Coronary artery (tissue), 2 donors: ENCODE measurements at regions not wholly inside any gene's neighbourhood (a gene's known extent, or its start where the extent isn't known, plus 50 kb on each side); places are given as distances from the start of the nearest gene placed in this dataset.

ENCODE experiments used
- DNase-seq: peaks from one replicate; pipeline ENCODE4 v3.0.0-alpha.2; 2017; ENCODE audit warnings: low spot score
- H3K27ac ChIP-seq, 2 donors: fragments of 200-600 bp; sonication (generic); one replicate each; pipeline ENCODE4 v1.5.1; 2016 to 2019
- H3K4me3 ChIP-seq: fragments of 200-600 bp; sonication (generic); 2 replicates; pipeline ENCODE4 v1.5.1; 2016; ENCODE audit warnings: mild to moderate bottlenecking, moderate library complexity
- TF ChIP-seq, protein P1 (sequence below): fragments of 200-600 bp; sonication (generic); IDR thresholded peaks from one replicate; pipeline ENCODE4 v1.5.1; 2019; ENCODE audit warnings: antibody characterized with exemption

DNA sequence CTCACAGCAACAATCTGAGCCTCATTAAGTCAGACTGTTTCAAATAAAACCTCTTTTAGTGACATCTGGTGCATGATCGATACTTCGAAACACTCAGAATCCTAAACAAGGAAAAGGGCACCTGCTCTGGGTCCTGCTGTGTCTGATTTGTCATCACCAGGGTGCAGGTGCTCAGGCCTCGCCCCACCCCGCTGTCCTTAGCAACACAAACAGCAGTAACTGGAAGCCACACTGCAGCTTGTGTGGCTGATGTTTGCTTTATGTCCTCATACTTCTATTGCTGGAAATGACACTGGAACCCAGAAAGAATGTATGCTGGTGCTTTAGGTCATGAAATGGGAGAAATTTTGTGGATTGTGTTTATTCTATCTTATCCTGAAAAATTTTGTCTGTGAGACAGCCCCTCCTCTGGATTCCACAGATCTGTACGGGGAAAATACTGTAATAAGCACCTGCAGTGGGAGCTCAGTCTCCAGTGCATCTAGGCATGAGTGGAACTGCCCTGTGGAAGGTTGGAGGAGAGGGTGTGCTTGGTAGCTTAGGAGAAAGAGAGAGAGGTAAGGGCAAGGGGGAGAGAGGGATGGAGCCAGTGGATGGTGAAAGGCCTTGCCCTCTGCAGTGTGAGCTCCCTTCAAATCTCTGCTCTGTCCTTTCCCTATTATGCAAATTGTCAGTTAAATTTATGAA, 284.2 kb downstream of the SMARCA2 start:
- DNase-seq = no peak
- TF ChIP-seq, protein P1, sequence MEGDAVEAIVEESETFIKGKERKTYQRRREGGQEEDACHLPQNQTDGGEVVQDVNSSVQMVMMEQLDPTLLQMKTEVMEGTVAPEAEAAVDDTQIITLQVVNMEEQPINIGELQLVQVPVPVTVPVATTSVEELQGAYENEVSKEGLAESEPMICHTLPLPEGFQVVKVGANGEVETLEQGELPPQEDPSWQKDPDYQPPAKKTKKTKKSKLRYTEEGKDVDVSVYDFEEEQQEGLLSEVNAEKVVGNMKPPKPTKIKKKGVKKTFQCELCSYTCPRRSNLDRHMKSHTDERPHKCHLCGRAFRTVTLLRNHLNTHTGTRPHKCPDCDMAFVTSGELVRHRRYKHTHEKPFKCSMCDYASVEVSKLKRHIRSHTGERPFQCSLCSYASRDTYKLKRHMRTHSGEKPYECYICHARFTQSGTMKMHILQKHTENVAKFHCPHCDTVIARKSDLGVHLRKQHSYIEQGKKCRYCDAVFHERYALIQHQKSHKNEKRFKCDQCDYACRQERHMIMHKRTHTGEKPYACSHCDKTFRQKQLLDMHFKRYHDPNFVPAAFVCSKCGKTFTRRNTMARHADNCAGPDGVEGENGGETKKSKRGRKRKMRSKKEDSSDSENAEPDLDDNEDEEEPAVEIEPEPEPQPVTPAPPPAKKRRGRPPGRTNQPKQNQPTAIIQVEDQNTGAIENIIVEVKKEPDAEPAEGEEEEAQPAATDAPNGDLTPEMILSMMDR = no peak
- Histone ChIP-seq H3K4me3 (no peak overlapping the region), H3K27ac (no peak overlapping the region)

DNA sequence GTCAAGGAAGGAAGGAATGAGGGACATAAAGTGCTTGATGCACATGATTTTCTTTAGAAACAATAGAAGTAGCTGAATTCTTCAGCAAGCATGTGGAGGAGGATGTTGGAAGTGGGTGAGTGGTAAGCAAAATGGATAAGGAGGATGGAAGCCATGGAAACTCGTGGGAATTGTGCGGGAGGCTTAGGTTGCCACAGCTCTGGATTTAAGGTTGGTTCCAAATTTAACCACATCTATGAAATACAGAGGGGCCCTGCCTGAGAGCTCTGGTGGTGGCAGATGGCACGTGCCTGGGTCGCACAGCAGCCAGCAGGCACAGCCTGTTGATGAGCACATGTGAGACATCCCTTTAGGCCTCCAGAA, 284.7 kb downstream of the SMARCA2 start:
- H3K27ac ChIP-seq = no peak overlapping the region
- TF ChIP-seq, protein P1 = no peak
- no peak for DNase-seq
- H3K4me3 ChIP-seq = no peak overlapping the region

DNA sequence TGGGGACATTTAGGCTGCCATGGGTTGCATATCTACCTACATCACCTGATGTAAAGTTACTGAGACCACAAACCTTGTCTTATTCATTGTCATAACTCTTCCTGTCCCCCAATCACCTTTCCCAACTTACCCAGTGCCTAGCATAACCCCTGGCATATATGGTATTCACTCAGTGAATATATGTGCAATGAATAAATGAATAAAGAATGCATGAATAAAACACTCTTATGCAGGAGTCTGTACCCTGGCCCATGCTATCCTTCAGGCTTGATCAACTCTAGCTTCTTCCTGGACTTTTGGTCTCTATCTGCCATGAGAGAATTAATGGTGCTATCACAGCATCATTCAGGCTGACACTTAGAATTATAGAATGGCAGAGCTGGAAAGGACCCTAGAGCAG, 285.2 kb downstream of the SMARCA2 start:
- Histone ChIP-seq H3K4me3 (no peak overlapping the region), H3K27ac (no peak overlapping the region)
- TF ChIP-seq, protein P1 = no peak
- no peak for DNase-seq

DNA sequence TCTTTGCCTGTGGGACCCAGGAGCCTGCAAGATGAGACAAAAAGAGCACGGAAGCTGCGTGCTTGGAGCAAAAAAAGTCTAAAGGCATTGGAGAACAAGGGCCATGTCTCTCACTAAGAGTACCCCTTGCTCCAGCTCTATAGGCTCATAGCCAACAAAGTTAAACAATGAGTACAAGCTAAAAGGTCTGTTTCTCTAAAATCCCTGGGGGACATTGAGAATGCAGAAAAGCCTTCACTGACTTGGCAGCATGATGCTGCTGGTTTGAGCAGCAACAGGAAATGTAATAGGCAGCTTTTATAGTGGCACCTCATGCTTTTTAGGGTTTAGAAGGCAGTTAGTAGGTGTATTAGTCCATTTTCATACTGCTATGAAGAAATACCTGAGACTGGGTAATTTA, 287.5 kb downstream of the SMARCA2 start:
- TF ChIP-seq, protein P1 = no peak
- Histone ChIP-seq H3K4me3 (no peak overlapping the region), H3K27ac (no peak overlapping the region)
- DNase-seq = no peak

DNA sequence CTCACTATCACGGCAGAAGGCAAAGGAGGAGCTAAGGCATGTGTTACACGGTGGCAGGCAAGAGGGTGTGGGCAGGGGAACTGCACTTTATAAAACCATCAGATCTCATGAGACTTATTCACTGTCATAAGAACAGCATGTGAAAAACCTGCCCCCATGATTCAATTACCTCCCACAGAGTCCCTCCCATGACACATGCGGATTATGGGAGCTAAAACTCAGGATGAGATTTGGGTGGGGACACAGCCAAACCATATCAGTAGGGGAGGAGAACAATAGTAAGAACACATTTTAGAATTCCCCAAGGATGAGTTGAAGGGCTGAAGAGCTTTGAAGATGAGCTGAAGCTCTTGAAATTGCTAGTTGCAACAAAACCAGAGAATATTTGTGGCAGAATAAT, 287.9 kb downstream of the SMARCA2 start:
- H3K27ac ChIP-seq = no peak overlapping the region
- no peak for DNase-seq
- H3K4me3 ChIP-seq = no peak overlapping the region
- TF ChIP-seq, protein P1 = no peak

DNA sequence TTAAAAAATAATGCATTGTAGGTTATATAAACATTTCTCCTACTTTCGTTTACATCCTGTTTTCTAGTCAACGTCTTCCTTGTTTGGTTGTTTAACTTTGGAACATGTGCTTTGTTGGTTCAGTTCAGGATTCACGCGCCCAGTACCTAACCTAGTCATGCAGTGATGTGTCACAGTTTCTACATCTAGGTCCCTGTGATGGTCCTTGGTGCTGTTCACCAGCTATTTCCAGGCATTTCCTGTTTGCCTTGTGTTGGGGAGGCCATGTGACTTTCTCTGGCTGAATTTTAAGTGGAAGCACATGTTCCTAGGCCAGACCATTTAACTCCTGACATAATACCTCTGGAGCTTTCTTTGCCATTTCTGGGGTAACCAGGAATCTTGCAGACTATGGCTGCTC, 292.3 kb downstream of the SMARCA2 start:
- TF ChIP-seq, protein P1 = no peak
- no peak for DNase-seq
- Histone ChIP-seq H3K27ac (no peak overlapping the region), H3K4me3 (no peak overlapping the region)

DNA sequence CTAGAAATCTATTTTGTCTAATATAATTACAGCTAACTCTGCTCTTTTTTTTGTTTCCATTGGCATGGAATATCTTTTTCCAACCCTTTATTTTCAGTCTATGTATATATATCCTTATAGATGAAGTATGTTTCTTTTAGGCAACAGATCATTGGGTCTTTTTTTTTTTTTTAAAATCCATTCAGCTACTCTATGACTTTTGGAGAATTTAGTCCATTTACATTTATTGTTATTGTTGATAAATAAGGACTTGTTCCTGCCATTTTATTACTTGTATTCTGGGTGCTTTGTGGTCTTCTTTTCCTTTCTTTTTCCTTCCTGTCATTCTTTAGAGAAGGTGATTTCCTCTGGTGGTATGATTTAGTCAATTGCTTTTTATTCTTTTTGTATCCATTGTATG, 296.8 kb downstream of the SMARCA2 start:
- TF ChIP-seq, protein P1 = no peak
- no peak for DNase-seq
- no peak overlapping the region for H3K4me3 ChIP-seq
- H3K27ac ChIP-seq = no peak overlapping the region
